Spleen (tissue), 11 donors: ENCODE measurements at regions not wholly inside any gene's neighbourhood (a gene's known extent, or its start where the extent isn't known, plus 50 kb on each side); places are given as distances from the start of the nearest gene placed in this dataset.
"Not testable (repeated sequence)": the region's sequence is repeated elsewhere in the genome, so short reads cannot be mapped to it uniquely, and the experiment has no call there.

Source experiments
- DNase-seq: peaks from one replicate; pipeline ENCODE4 v3.0.0-alpha.2; 2020
- H3K27ac ChIP-seq, 8 donors: fragments of 200-600 bp; sonication (generic) in 7 of 8; 1 replicate in 4 of 8; 2 replicates in 4 of 8; pipeline versions ENCODE4 v1.5.0 to v1.8.0; 2016 to 2021; ENCODE audit warnings: inconsistent platforms in 4 of 8, mild to moderate bottlenecking in 4 of 8, moderate library complexity in 1 of 8
- H3K27me3 ChIP-seq, 7 donors: fragments of 200-600 bp; sonication (generic) in 6 of 7; replicated peaks in 1 of 7; 1 replicate in 4 of 7; 2 replicates in 3 of 7; pipeline versions ENCODE4 v1.5.0 to v1.8.0; 2016 to 2021; ENCODE audit warnings: inconsistent platforms in 3 of 7, mild to moderate bottlenecking in 1 of 7
- H3K36me3 ChIP-seq, 6 donors: fragments of 200-600 bp; sonication (generic) in 5 of 6; 1 replicate in 4 of 6; 2 replicates in 2 of 6; pipeline versions ENCODE4 v1.5.0 to v1.8.0; 2016 to 2021; ENCODE audit warnings: inconsistent platforms in 2 of 6
- H3K4me1 ChIP-seq, 6 donors: fragments of 200-600 bp; sonication (generic) in 5 of 6; 1 replicate in 3 of 6; 2 replicates in 3 of 6; pipeline versions ENCODE4 v1.5.0 to v1.8.0; 2016 to 2021; ENCODE audit warnings: inconsistent platforms in 3 of 6
- H3K4me3 ChIP-seq, 8 donors: fragments of 200-600 bp; sonication (generic) in 7 of 8; 1 replicate in 4 of 8; 2 replicates in 4 of 8; pipeline versions ENCODE4 v1.5.0 to v1.8.0; 2016 to 2021; ENCODE audit warnings: inconsistent platforms in 4 of 8, mild to moderate bottlenecking in 4 of 8, moderate library complexity in 2 of 8
- H3K9me3 ChIP-seq, 8 donors: fragments of 200-600 bp; sonication (generic) in 7 of 8; 1 replicate in 4 of 8; 2 replicates in 4 of 8; pipeline versions ENCODE4 v1.5.0 to v1.8.0; 2016 to 2021; ENCODE audit warnings: inconsistent platforms in 4 of 8
- CTCF ChIP-seq, 11 experiments: fragments of 200-600 bp in 7 of 11; fragments of 450-650 bp in 4 of 11; sonication (generic) in 4 of 11; IDR thresholded peaks in 8 of 11; conservative IDR thresholded peaks in 3 of 11; 1 replicate in 7 of 11; 2 replicates in 4 of 11; pipeline versions ENCODE4 v1.4.0 to v1.8.0; 2016 to 2021; ENCODE audit warnings: antibody characterized with exemption in 11 of 11, inconsistent platforms in 4 of 11, mild to moderate bottlenecking in 1 of 11
- POLR2A ChIP-seq, 3 donors: fragments of 450-650 bp; IDR thresholded peaks; one replicate each; pipeline ENCODE4 v1.5.1; 2017; ENCODE audit warnings: antibody characterized with exemption in 3 of 3, mild to moderate bottlenecking in 1 of 3
- POLR2AphosphoS5 ChIP-seq, 3 donors: sonication (generic); formaldehyde crosslinking; IDR thresholded peaks; one replicate each; pipeline ENCODE4 v1.5.1; 2017; ENCODE audit warnings: antibody characterized with exemption in 3 of 3
- WGBS, 5 donors: extraction: QIAGEN DNeasy Blood & Tissue Kit in 3 of 5; methylation state at CpG; one replicate each; pipeline versions ENCODE4 v1.1.5 to v1.1.7; 2013 to 2018; 5-methylcytosine and 5-hydroxymethylcytosine counted together
- intact Hi-C: fragments of 100-400 bp; cut with DNase I; formaldehyde crosslinking; loops from one replicate; pipeline ENCODE4 v1.15.0; 2023; ENCODE audit warnings: low total_unique reads
- donor health status: healthy with polysubstance abuse.
- donor health status: DM: no; HTN: no; CAD: no; lungs with moderate emphysema.
- donor health status: DM: no; HTN: no; CAD: no.
- donor health status: Bipolar disorder and iron deficiency.
- donor health status: healthy.
- donor health status: DM: no; HTN: no; CAD: no.
- donor health status: DM: yes; HTN: yes; CAD: no.

GRCh38 chr7:118902600-118902999 is 678.1 kb downstream of the ANKRD7 start:
- H3K36me3 ChIP-seq = no peaks in the 10 kb centered on the region
- DNase-seq = no peak
- WGBS, 5 donors = 80 to 84% (median 82%) methylated on average over 3 of the region's 3 CpGs
- no peaks in the 10 kb centered on the region for H3K4me1 ChIP-seq
- no peaks in the 10 kb centered on the region for H3K27me3 ChIP-seq
- intact Hi-C loops = no loop called here
- TF ChIP-seq CTCF (IDR thresholded peaks at IDR 0.05 in 8 of 11, conservative IDR thresholded peaks at IDR 0.05 in 3 of 11) = no peak
- TF ChIP-seq POLR2A (IDR thresholded peaks at IDR 0.05) = no peak
- no peak for TF ChIP-seq POLR2AphosphoS5 (IDR thresholded peaks at IDR 0.05)
- H3K9me3 ChIP-seq = peaks cover 0 to 4% (median 0%) of the 10 kb centered on the region in 8 donors
- no peak overlapping the region for H3K27ac ChIP-seq
- H3K4me3 ChIP-seq = no peak overlapping the region

- Histone ChIP-seq H3K27ac (no peak overlapping the region), H3K4me3 (no peak overlapping the region), H3K27me3 (no peaks in the 10 kb centered on the region), H3K4me1 (no peaks in the 10 kb centered on the region), H3K36me3 (no peaks in the 10 kb centered on the region), H3K9me3 (no peaks in the 10 kb centered on the region)
- intact Hi-C loops = no loop called here
- WGBS, 5 donors = 86 to 93% (median 90%) methylated on average over 8 of the region's 8 CpGs
- TF ChIP-seq POLR2A (IDR thresholded peaks at IDR 0.05) (no peak), CTCF (IDR thresholded peaks at IDR 0.05 in 8 of 11, conservative IDR thresholded peaks at IDR 0.05 in 3 of 11) (no peak), POLR2AphosphoS5 (IDR thresholded peaks at IDR 0.05) (no peak)
- DNase-seq = no peak
These were observed 683.5 kb downstream of the ANKRD7 start for GRCh38 chr7:118907911-118908527.

- H3K4me3 ChIP-seq, H3K9me3 ChIP-seq, H3K27ac ChIP-seq, intact Hi-C loops, DNase-seq, H3K36me3 ChIP-seq, H3K27me3 ChIP-seq, H3K4me1 ChIP-seq: not testable (repeated sequence)
- 83 to 99% (median 89%) methylated on average over 2 to 3 of the region's 3 CpGs for WGBS, 5 donors
These were observed 691.6 kb downstream of the ANKRD7 start for GRCh38 chr7:118916120-118916519.

GRCh38 chr7:118918556-118918955 is 694.1 kb downstream of the ANKRD7 start:
- TF ChIP-seq POLR2AphosphoS5 (IDR thresholded peaks at IDR 0.05) (no peak), CTCF (IDR thresholded peaks at IDR 0.05 in 8 of 11, conservative IDR thresholded peaks at IDR 0.05 in 3 of 11) (no peak), POLR2A (IDR thresholded peaks at IDR 0.05) (no peak)
- no peaks in the 10 kb centered on the region for H3K27me3 ChIP-seq
- no peak for DNase-seq
- H3K27ac ChIP-seq = no peak overlapping the region
- no peak overlapping the region for H3K4me3 ChIP-seq
- no peaks in the 10 kb centered on the region for H3K36me3 ChIP-seq
- 85 to 94% (median 90%) methylated on average over 2 of the region's 2 CpGs for WGBS, 5 donors
- peaks cover 0 to 10% (median 0%) of the 10 kb centered on the region in 8 donors for H3K9me3 ChIP-seq
- H3K4me1 ChIP-seq = no peaks in the 10 kb centered on the region
- intact Hi-C loops = no loop called here

GRCh38 chr7:118938845-118939244 is 714.3 kb downstream of the ANKRD7 start:
- no peaks in the 10 kb centered on the region for H3K27me3 ChIP-seq
- no peak for TF ChIP-seq POLR2AphosphoS5 (IDR thresholded peaks at IDR 0.05)
- no peak for TF ChIP-seq CTCF (IDR thresholded peaks at IDR 0.05 in 8 of 11, conservative IDR thresholded peaks at IDR 0.05 in 3 of 11)
- no peak for TF ChIP-seq POLR2A (IDR thresholded peaks at IDR 0.05)
- no peak for DNase-seq
- no peak overlapping the region for H3K27ac ChIP-seq
- no peaks in the 10 kb centered on the region for H3K4me1 ChIP-seq
- H3K4me3 ChIP-seq = no peak overlapping the region
- intact Hi-C loops = no loop called here
- no peaks in the 10 kb centered on the region for H3K9me3 ChIP-seq
- no peaks in the 10 kb centered on the region for H3K36me3 ChIP-seq
- 82 to 95% (median 89%) methylated on average over 1 of the region's 1 CpG for WGBS, 5 donors
